ENCODE measurements at regions not wholly inside any gene's neighbourhood (a gene's known extent, or its start where the extent isn't known, plus 50 kb on each side); places are given as distances from the start of the nearest gene placed in this dataset.
"Not testable (repeated sequence)": the region's sequence is repeated elsewhere in the genome, so short reads cannot be mapped to it uniquely, and the experiment has no call there.

GRCh38 chr17:20902496-20902895 lies 140.3 kb downstream of the USP22 start:
- TF ChIP-seq, protein P1, sequence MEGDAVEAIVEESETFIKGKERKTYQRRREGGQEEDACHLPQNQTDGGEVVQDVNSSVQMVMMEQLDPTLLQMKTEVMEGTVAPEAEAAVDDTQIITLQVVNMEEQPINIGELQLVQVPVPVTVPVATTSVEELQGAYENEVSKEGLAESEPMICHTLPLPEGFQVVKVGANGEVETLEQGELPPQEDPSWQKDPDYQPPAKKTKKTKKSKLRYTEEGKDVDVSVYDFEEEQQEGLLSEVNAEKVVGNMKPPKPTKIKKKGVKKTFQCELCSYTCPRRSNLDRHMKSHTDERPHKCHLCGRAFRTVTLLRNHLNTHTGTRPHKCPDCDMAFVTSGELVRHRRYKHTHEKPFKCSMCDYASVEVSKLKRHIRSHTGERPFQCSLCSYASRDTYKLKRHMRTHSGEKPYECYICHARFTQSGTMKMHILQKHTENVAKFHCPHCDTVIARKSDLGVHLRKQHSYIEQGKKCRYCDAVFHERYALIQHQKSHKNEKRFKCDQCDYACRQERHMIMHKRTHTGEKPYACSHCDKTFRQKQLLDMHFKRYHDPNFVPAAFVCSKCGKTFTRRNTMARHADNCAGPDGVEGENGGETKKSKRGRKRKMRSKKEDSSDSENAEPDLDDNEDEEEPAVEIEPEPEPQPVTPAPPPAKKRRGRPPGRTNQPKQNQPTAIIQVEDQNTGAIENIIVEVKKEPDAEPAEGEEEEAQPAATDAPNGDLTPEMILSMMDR (tag by site-specific recombination; IDR thresholded peaks at IDR 0.05), result not testable (repeated sequence)
- not testable (repeated sequence) for TF ChIP-seq MYNN (tag by site-specific recombination; IDR thresholded peaks at IDR 0.05; ENCODE audit: borderline replicate concordance); ZNF404 (tag by site-specific recombination; IDR thresholded peaks at IDR 0.05); REST (tag by site-specific recombination; IDR thresholded peaks at IDR 0.05); ZNF157 (tag by site-specific recombination; IDR thresholded peaks at IDR 0.05); ZNF223 (tag by site-specific recombination; IDR thresholded peaks at IDR 0.05); ZFP3 (tag by site-specific recombination; IDR thresholded peaks at IDR 0.05; ENCODE audit: low read depth)
- TF ChIP-seq, protein P2, sequence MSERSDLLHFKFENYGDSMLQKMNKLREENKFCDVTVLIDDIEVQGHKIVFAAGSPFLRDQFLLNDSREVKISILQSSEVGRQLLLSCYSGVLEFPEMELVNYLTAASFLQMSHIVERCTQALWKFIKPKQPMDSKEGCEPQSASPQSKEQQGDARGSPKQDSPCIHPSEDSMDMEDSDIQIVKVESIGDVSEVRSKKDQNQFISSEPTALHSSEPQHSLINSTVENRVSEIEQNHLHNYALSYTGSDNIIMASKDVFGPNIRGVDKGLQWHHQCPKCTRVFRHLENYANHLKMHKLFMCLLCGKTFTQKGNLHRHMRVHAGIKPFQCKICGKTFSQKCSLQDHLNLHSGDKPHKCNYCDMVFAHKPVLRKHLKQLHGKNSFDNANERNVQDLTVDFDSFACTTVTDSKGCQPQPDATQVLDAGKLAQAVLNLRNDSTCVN (tag by site-specific recombination; optimal IDR thresholded peaks at IDR 0.05), result not testable (repeated sequence)
- TF ChIP-seq, protein P3, sequence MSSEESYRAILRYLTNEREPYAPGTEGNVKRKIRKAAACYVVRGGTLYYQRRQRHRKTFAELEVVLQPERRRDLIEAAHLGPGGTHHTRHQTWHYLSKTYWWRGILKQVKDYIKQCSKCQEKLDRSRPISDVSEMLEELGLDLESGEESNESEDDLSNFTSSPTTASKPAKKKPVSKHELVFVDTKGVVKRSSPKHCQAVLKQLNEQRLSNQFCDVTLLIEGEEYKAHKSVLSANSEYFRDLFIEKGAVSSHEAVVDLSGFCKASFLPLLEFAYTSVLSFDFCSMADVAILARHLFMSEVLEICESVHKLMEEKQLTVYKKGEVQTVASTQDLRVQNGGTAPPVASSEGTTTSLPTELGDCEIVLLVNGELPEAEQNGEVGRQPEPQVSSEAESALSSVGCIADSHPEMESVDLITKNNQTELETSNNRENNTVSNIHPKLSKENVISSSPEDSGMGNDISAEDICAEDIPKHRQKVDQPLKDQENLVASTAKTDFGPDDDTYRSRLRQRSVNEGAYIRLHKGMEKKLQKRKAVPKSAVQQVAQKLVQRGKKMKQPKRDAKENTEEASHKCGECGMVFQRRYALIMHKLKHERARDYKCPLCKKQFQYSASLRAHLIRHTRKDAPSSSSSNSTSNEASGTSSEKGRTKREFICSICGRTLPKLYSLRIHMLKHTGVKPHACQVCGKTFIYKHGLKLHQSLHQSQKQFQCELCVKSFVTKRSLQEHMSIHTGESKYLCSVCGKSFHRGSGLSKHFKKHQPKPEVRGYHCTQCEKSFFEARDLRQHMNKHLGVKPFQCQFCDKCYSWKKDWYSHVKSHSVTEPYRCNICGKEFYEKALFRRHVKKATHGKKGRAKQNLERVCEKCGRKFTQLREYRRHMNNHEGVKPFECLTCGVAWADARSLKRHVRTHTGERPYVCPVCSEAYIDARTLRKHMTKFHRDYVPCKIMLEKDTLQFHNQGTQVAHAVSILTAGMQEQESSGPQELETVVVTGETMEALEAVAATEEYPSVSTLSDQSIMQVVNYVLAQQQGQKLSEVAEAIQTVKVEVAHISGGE (tag by site-specific recombination; conservative IDR thresholded peaks at IDR 0.05; ENCODE audit: low read depth), result not testable (repeated sequence)

Measured in HEK293 (cell line).